GM18520 (cell line): ENCODE measurements at regions not wholly inside any gene's neighbourhood (a gene's known extent, or its start where the extent isn't known, plus 50 kb on each side); places are given as distances from the start of the nearest gene placed in this dataset.

ENCODE experiments used
- ATAC-seq: cut with Tn5 transposase; IDR thresholded peaks from one replicate; pipeline ENCODE4 v1.9.1; 2021; ENCODE audit not compliant: unreplicated experiment

DNA sequence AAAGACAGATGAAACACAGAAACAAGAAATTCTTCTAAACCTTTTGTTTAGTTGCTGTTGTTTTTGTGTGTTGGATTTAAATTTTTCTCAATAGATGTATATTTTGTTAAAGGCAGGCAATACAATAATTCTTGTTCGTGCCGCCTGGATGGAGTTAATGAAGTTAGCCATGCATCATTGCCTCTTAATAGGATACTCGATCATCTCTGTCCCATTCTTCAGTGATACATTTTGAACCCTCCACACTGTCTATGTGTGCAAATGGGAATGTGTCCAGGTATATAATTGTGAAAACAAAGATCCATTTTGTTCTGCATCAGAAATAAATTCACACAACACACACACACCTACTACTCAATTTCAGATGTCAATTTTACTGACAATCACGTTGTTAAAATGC is 186.6 kb upstream of the ADAMTS16 start:
- ATAC-seq = no peak

DNA sequence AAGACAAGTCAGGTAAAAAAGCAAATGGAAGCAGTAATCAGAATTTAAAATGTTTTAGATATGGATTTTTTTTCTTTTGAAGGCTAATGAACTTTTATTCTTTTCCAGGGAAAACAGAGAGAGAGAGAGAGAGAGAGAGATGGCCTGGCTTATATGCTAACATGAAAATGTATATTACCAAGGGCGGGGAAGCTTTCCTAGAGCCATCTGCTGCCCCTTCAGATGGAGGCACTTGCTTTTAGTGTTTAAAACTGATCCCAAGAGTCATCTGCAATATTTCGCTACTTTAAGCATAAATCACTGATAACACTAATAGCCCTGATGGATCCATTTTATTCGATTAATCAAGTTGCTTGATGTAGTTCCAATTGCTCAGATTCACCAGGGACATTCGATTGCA is 186.1 kb upstream of the ADAMTS16 start:
- ATAC-seq = no peak

GRCh38 chr5:4963265-4963664 is 176.9 kb upstream of the ADAMTS16 start:
- no peak for ATAC-seq

DNA sequence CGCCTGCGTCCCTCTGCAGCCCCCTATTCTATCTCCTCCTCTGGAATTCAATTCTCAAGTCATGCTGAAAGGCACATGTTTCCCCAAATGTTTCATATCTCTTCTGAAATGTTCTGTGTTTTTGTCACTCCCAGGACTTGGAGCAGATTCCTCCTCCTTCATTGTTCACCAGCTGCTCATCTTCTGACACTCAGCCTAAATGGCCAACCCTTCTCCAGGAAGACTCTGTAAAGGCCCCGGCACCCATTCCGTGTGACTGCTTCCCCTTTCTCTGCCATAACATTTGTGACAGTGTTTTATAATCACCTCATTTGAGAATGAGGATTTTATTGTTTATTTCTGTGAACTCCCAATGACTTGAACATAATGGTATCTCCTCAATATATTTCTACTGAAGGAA is 170.8 kb upstream of the ADAMTS16 start:
- ATAC-seq = no peak

GRCh38 chr5:4970171-4970570 is 170.0 kb upstream of the ADAMTS16 start:
- ATAC-seq = no peak

- ATAC-seq = no peak
Observed at GRCh38 chr5:4976902-4977301, 163.2 kb upstream of the ADAMTS16 start.

DNA sequence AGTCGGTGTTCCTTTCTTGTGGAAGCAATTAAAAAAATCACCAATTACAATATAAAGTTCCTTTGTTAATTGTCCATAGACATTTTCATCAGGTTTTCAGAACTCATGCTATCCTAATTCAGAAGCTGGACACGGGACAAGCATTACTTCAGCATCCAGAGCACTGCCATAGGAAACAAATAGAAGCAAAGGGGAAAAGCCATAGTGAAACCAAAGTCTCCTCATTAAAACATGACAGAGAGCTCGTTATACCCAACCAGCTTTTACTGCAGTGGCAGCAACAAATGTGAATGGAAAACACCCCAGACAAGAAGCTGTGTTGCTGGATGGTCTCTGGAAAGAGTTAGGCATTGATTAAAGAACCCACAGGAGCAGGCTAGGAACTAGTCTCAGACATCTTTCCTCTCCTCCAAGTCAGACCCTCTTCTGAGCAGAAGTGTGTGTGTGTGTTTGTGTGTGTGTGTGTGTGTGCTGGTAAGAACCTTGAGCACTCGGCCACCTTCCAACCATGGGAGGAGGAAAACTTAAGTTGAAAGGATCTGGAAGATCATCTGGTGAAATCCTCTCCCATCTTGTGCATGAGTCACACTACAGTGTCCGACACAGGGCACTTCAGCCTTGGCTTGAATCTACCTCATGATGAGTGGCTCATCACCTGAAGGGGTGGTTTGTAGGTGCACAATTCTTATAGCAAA is 162.6 kb upstream of the ADAMTS16 start:
- no peak for ATAC-seq

- ATAC-seq = no peak
Observed at GRCh38 chr5:4980201-4980600, 159.9 kb upstream of the ADAMTS16 start.

DNA sequence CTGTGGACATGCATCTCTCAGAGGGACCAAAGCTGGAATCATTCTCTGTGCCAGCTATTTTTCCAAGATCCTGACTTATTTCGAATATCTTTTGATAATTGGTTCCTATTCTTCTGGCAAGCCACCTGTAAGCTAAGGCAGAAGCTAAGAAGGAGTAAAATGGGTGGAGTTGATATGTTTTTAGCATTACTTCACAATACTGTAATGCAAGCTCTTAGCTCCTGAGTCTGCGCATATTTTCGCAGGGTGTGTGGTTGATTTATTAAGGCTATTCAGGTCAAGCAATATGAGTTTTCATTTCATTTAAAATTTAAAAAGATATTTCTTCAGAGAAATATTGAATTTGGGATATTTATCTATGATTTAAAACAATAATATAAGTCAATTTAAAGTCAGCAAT is 158.5 kb upstream of the ADAMTS16 start:
- no peak for ATAC-seq

DNA sequence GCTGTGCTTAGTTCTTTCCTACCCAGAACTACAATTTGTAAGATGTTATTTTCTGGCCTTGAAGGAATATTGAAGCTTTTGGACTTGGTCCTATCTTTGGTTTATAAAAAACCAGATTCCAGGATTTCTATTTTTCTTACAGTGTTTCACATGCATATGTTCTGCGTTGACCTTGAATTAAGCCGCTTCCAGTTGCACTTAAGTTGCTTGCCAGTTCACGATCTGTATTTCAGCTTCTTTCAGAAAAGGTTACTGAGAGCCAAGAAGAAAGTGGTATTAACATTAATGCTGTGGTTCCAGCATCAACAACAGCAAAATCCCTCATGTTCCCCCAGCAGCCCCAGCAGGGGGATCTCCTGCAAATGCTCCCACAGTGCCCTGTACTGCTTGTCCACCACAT is 156.4 kb upstream of the ADAMTS16 start:
- no peak for ATAC-seq

GRCh38 chr5:4984461-4984860 is 155.7 kb upstream of the ADAMTS16 start:
- no peak for ATAC-seq

GRCh38 chr5:4987431-4987830 is 152.7 kb upstream of the ADAMTS16 start:
- ATAC-seq = no peak

DNA sequence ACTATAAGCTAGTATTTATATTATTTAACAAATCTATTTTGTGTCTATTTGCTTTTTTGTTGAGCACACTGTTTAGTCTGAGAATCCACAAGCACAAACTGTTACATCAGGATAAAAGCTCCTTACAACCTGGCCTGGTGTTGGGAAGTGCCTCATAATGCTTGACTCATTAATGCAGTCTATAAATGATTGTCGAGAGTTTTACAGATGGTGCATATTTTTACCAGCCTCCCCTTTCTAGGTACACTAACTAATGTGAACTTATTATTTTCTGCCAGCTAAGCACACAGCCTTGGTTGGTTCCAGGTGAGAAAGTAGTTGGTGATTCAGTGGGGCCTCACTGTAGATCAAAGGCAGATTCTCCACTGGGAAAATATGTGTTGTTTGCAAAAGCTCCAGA is 151.0 kb upstream of the ADAMTS16 start:
- ATAC-seq = no peak

DNA sequence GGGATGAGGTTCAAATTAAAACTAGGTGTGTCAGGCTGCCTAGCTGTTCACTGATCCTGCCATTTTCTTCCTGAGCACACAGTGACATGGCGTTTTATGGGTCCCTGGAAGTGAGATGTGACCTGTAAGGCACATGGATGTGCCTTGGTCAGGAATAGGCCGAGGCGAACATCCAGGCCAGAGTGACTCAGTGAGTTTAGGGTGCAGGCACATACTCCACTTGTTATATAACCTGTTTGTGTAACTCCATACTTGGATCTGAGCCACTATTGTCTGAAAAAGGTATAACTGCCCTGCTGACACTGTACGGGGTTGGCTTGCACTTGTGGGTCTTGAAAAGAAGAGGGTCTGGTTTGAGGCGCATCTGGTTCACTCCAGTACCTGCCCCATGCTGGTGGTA is 150.1 kb upstream of the ADAMTS16 start:
- ATAC-seq = no peak

GRCh38 chr5:4990462-4990861 is 149.7 kb upstream of the ADAMTS16 start:
- ATAC-seq = no peak

DNA sequence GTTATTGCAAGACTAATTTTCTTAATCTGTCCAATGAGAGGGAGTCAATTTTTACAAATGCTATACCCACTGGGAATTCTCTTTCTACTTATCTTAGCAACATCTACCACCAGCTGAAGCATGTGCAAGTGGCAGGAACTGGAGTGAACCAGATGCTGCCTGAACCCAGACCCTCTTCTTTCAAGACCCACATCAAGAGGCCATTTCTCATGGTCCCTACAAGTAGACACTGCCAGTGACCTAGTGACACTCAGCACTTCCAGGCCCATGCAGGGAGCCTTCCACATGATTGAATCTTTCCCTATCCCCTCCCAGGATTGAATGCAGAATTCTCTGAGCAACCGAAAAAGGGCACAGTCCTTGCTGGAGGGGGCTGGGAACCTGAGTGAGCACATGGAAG is 148.2 kb upstream of the ADAMTS16 start:
- no peak for ATAC-seq

DNA sequence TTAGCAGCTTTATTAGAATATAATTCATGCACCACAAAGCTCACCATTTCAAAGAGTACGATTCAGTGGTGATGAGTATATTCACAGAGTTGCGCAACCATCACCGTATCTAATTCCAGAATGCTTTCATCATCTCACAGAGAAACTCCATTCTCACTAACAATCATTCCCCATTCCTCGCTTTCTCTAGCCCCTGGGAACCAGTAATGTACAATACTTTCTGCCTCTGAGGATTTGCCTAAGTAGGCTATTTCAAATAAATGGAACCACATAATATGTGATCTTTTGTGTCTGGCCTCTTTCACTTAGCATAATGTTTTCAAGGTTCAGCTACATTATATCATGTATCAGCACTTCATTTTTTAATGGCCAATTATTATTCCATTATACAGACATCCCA is 145.1 kb upstream of the ADAMTS16 start:
- no peak for ATAC-seq

DNA sequence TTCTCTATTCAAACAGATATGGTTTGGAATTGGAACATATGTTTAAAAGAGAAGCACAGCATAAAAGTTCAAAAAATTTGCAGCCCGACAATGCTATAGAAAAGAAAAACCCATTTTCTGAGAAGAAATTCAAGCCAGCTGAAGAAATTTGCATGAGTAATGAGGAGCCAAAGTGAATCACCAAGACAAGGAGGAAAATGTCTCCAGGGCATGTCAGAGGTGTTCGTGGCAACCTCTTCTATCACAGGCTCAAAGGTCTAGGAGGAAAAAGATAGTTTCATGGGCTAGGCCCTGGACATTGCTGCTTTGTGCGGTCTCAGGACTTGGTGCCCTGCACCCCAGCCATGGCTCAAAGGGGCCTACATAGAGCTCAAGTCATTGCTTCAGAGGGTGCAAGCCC is 134.8 kb upstream of the ADAMTS16 start:
- no peak for ATAC-seq

GRCh38 chr5:5006548-5006947 is 133.6 kb upstream of the ADAMTS16 start:
- ATAC-seq = no peak

DNA sequence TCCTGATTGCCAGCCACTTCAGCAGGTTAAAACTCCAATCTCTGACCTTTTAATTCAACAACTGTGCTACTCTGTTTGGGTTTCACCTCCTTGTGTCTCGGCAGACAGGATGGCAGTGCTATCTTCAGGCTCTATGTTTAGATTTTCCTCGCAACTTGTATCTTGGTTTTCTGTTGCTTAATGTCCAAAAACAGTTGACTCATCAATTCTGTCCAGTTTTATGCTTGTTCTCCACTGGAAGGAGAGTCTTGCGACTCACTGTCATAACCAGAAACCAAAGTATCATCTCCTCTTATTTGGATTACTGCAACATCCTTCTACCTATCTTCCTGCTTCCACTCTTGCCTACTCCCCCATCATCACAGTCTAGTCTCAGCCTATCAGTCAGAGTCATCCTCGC is 130.9 kb upstream of the ADAMTS16 start:
- ATAC-seq = no peak

GRCh38 chr5:5011151-5011550 is 129.0 kb upstream of the ADAMTS16 start:
- ATAC-seq = no peak

- no peak for ATAC-seq
Observed at GRCh38 chr5:5014586-5015235, 125.4 kb upstream of the ADAMTS16 start.
